Hepatocyte (in vitro differentiated cells): ENCODE measurements at regions not wholly inside any gene's neighbourhood (a gene's known extent, or its start where the extent isn't known, plus 50 kb on each side); places are given as distances from the start of the nearest gene placed in this dataset.

Experiments used
- DNase-seq: peaks from one replicate; pipeline ENCODE4 v3.0.0-alpha.2; 2016; ENCODE audit warnings: low spot score
- H2AFZ ChIP-seq: fragments of 200-600 bp; sonication (generic); 2 replicates; pipeline ENCODE4 v1.6.0; 2016; ENCODE audit warnings: antibody characterized with exemption, mild to moderate bottlenecking
- H3K27ac ChIP-seq: fragments of 200-600 bp; sonication (generic); 2 replicates; pipeline ENCODE4 v1.5.1; 2016; ENCODE audit warnings: mild to moderate bottlenecking
- H3K27me3 ChIP-seq: fragments of 200-600 bp; sonication (generic); 2 replicates; pipeline ENCODE4 v1.6.1; 2016
- H3K36me3 ChIP-seq: fragments of 200-600 bp; sonication (generic); replicated peaks from 2 replicates; pipeline ENCODE4 v1.5.1; 2016; ENCODE audit warnings: low read depth; ENCODE audit not compliant: insufficient read depth
- H3K4me1 ChIP-seq: fragments of 200-600 bp; sonication (generic); 2 replicates; pipeline ENCODE4 v1.5.1; 2016; ENCODE audit warnings: mild to moderate bottlenecking, moderate library complexity; ENCODE audit not compliant: insufficient read depth
- H3K4me2 ChIP-seq: fragments of 200-600 bp; sonication (generic); 2 replicates; pipeline ENCODE4 v1.6.0; 2016
- H3K4me3 ChIP-seq: fragments of 200-600 bp; sonication (generic); 2 replicates; pipeline ENCODE4 v1.5.1; 2016; ENCODE audit warnings: mild to moderate bottlenecking
- H3K79me2 ChIP-seq: fragments of 200-600 bp; sonication (generic); 2 replicates; pipeline ENCODE4 v1.6.0; 2017; ENCODE audit warnings: mild to moderate bottlenecking
- H3K9me2 ChIP-seq: fragments of 200-600 bp; sonication (generic); replicated peaks from 2 replicates; pipeline ENCODE4 v1.6.0; 2017; ENCODE audit warnings: mild to moderate bottlenecking; ENCODE audit not compliant: insufficient read depth
- H3K9me3 ChIP-seq: fragments of 200-600 bp; sonication (generic); 2 replicates; pipeline ENCODE4 v1.5.1; 2016; ENCODE audit warnings: low read depth, mild to moderate bottlenecking
- H4K20me1 ChIP-seq: fragments of 200-600 bp; sonication (generic); 2 replicates; pipeline ENCODE4 v1.6.0; 2016; ENCODE audit warnings: mild to moderate bottlenecking; ENCODE audit not compliant: insufficient read depth, poor library complexity, severe bottlenecking
- EZH2 ChIP-seq: fragments of 200-600 bp; sonication (generic); IDR thresholded peaks from 2 replicates; pipeline ENCODE4 v1.6.1; 2016; ENCODE audit warnings: antibody characterized with exemption, mild to moderate bottlenecking, borderline replicate concordance
- EZH2phosphoT487 ChIP-seq: fragments of 200-600 bp; sonication (generic); IDR thresholded peaks from one replicate; pipeline ENCODE4 v1.6.1; 2018; ENCODE audit warnings: antibody characterized with exemption, mild to moderate bottlenecking, low read depth, moderate library complexity; ENCODE audit not compliant: unreplicated experiment, severe bottlenecking
- WGBS: methylation state at CpG from one replicate; pipeline ENCODE4 v1.1.6; 2016; ENCODE audit warnings: low lambda C conversion rate; ENCODE audit errors: missing lambda C conversion rate; 5-methylcytosine and 5-hydroxymethylcytosine counted together
- TF ChIP-seq, protein P1 (sequence below): fragments of 200-600 bp; sonication (generic); IDR thresholded peaks from 2 replicates; pipeline ENCODE4 v1.5.1; 2016; ENCODE audit warnings: antibody characterized with exemption, mild to moderate bottlenecking; ENCODE audit not compliant: poor library complexity

DNA sequence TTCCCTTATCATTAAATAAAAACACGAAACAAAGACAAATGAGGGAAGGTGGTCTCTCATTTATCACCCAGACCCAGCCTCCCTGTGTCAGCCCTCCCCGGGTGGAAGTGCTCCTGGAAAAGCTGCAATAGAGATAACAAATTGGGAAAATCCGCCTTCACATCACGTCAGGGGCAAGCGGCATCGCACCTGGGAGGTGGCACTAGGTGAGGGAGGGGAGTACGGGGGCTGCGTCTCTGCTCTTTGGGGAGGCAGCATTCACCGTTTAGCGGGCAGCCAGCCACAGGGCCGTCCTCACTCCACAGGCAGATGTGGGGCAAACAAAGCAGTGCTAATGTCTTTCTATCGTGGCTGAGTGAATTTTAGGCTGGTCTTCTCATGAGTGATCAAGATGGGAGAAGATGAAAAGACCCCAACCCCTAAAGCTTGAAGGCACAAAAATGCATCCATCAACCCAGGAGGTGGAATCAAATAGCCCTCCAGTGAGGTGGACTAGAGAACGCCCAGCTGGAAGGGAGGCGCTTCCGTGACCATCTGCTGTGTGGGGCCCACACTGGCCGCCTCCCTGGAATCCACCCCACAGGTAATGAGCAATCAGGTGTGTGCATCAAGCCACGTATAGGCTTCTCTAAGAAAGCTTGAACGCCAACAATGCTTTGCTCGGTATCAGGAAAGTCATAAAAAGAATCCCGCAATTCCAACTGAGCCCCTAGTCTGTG, 629.5 kb downstream of the BRD1 start:
- H3K4me3 ChIP-seq, result no peak overlapping the region
- H3K27ac ChIP-seq, result no peak overlapping the region
- no peaks in the 10 kb centered on the region for H3K9me2 ChIP-seq
- no peaks in the 10 kb centered on the region for H3K4me1 ChIP-seq
- 78% methylated on average over 20 of the region's 20 CpGs for WGBS
- no peaks in the 10 kb centered on the region for H3K79me2 ChIP-seq
- H3K9me3 ChIP-seq, result no peaks in the 10 kb centered on the region
- H3K4me2 ChIP-seq, result no peak overlapping the region
- DNase-seq, result no peak
- no peaks in the 10 kb centered on the region for H4K20me1 ChIP-seq
- H3K27me3 ChIP-seq, result peaks cover 14% of the 10 kb centered on the region
- H3K36me3 ChIP-seq, result no peaks in the 10 kb centered on the region
- TF ChIP-seq, protein P1, sequence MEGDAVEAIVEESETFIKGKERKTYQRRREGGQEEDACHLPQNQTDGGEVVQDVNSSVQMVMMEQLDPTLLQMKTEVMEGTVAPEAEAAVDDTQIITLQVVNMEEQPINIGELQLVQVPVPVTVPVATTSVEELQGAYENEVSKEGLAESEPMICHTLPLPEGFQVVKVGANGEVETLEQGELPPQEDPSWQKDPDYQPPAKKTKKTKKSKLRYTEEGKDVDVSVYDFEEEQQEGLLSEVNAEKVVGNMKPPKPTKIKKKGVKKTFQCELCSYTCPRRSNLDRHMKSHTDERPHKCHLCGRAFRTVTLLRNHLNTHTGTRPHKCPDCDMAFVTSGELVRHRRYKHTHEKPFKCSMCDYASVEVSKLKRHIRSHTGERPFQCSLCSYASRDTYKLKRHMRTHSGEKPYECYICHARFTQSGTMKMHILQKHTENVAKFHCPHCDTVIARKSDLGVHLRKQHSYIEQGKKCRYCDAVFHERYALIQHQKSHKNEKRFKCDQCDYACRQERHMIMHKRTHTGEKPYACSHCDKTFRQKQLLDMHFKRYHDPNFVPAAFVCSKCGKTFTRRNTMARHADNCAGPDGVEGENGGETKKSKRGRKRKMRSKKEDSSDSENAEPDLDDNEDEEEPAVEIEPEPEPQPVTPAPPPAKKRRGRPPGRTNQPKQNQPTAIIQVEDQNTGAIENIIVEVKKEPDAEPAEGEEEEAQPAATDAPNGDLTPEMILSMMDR, result no peak
- no peak for TF ChIP-seq EZH2phosphoT487
- no peak for TF ChIP-seq EZH2
- H2AFZ ChIP-seq, result no peak overlapping the region

DNA sequence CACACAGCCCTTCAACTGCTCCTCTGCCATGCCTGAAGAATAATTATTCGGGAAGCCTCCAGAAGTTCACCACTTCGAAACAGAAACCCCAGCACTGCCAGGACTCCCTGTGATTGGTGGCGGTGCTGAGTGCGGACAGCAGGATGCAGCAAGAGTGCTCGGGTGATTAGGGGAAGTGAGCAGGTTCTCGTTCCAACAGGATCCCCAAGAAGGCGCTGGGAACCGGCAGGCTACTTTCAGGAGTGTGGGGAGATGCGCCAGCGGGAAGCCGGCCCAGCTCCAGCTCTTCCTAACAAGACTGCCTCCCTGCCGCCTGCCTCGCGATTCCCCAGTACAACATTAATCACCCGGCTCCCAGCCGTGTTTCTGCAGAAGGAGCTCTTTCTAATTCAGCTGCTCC, 630.2 kb downstream of the BRD1 start:
- no peak overlapping the region for H2AFZ ChIP-seq
- no peaks in the 10 kb centered on the region for H3K4me1 ChIP-seq
- H3K4me2 ChIP-seq, result no peak overlapping the region
- H3K4me3 ChIP-seq, result no peak overlapping the region
- WGBS, result 18% methylated on average over 16 of the region's 16 CpGs
- no peaks in the 10 kb centered on the region for H3K9me2 ChIP-seq
- H3K79me2 ChIP-seq, result no peaks in the 10 kb centered on the region
- TF ChIP-seq, protein P1, result no peak
- TF ChIP-seq EZH2phosphoT487 (no peak), EZH2 (no peak)
- DNase-seq, result no peak
- no peak overlapping the region for H3K27ac ChIP-seq
- H3K27me3 ChIP-seq, result peaks cover 14% of the 10 kb centered on the region
- no peaks in the 10 kb centered on the region for H4K20me1 ChIP-seq
- no peaks in the 10 kb centered on the region for H3K36me3 ChIP-seq
- no peaks in the 10 kb centered on the region for H3K9me3 ChIP-seq

DNA sequence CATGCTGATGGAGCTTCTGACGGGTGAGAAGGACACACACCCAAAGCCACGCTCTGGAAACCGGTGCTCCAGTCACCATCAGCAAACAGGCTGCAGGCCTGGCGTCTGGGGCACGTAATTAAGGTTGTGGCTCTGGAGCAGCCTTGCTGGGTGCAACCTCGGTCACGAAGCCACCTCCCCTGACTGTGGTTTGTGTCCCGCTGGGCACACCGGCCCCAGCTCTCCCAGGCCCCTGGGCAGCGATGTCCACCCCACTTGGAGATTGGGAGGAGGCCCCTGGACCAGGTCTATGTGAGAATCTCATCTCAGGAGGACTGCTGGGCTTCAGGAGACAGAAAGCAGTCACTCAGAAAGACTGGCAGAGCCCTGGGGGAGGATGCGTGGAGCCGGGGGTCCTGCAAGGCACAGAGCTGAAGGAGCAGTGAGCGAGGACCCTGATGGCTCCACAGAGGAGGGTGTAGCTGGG, 631.6 kb downstream of the BRD1 start:
- TF ChIP-seq EZH2phosphoT487, result no peak
- TF ChIP-seq, protein P1, result no peak
- no peak for TF ChIP-seq EZH2
- Histone ChIP-seq H3K4me2 (no peak overlapping the region), H3K4me1 (no peaks in the 10 kb centered on the region), H3K9me2 (no peaks in the 10 kb centered on the region), H4K20me1 (no peaks in the 10 kb centered on the region), H3K79me2 (no peaks in the 10 kb centered on the region), H3K27ac (no peak overlapping the region), H3K36me3 (no peaks in the 10 kb centered on the region), H3K27me3 (peaks cover 14% of the 10 kb centered on the region), H3K4me3 (no peak overlapping the region), H2AFZ (no peak overlapping the region), H3K9me3 (no peaks in the 10 kb centered on the region)
- 91% methylated on average over 13 of the region's 13 CpGs for WGBS
- no peak for DNase-seq
